ENCODE measurements at regions not wholly inside any gene's neighbourhood (a gene's known extent, or its start where the extent isn't known, plus 50 kb on each side); places are given as distances from the start of the nearest gene placed in this dataset.

GRCh38 chr11:92489826-92490399, 265.3 kb downstream of the FAT3 start:
- Histone ChIP-seq H3K23ac (ENCODE audit: insufficient read length, low read depth, low read length) (no peak overlapping the region), H4K20me1 (ENCODE audit: control insufficient read depth, insufficient read depth, insufficient read length) (no peaks in the 10 kb centered on the region), H3K9me3 (ENCODE audit: control insufficient read depth, low read depth, low read length) (no peaks in the 10 kb centered on the region), H2BK20ac (ENCODE audit: low read depth, low read length, poor library complexity, severe bottlenecking) (no peak overlapping the region), H4K5ac (ENCODE audit: insufficient read length, low read depth, low read length) (no peak overlapping the region), H2AK5ac (ENCODE audit: insufficient read length, low read length) (no peak overlapping the region), H3K18ac (ENCODE audit: insufficient read length, low read depth, low read length) (no peak overlapping the region), H3K27ac (ENCODE audit: insufficient read length, low read depth, low read length) (no peak overlapping the region), H4K8ac (replicated peaks; ENCODE audit: insufficient read length, low read depth, low read length) (no peak overlapping the region), H3K4me2 (ENCODE audit: insufficient read depth, insufficient read length, low read length) (no peak overlapping the region), H3T11ph (ENCODE audit: low read length) (no peak overlapping the region), H3K79me1 (ENCODE audit: insufficient read depth, low read depth, low read length, poor library complexity, severe bottlenecking) (no peaks in the 10 kb centered on the region), H2BK120ac (ENCODE audit: low read depth, low read length, poor library complexity, severe bottlenecking) (no peak overlapping the region), H2BK5ac (ENCODE audit: insufficient read length, low read length) (no peak overlapping the region), H3K4me1 (ENCODE audit: insufficient read depth, low read length) (no peaks in the 10 kb centered on the region; the same call in 1 of the 2 replicates), H3K9ac (ENCODE audit: extremely low read depth, insufficient read length, low read length) (no peak overlapping the region), H4K91ac (ENCODE audit: insufficient read length, low read depth, low read length) (no peak overlapping the region), H2BK12ac (ENCODE audit: insufficient read length, low read depth, low read length) (no peak overlapping the region), H3K23me2 (ENCODE audit: insufficient read length, low read depth, low read length, poor library complexity, severe bottlenecking) (no peaks in the 10 kb centered on the region), H3K14ac (ENCODE audit: insufficient read depth, low read length) (no peak overlapping the region), H3K27me3 (ENCODE audit: insufficient read depth, low read length) (no peaks in the 10 kb centered on the region), H2BK15ac (ENCODE audit: low read depth, low read length) (no peak overlapping the region), H3K79me2 (ENCODE audit: insufficient read depth, low read length) (no peaks in the 10 kb centered on the region; the same call in none of the 2 replicates), H3K56ac (ENCODE audit: insufficient read length, low read depth, low read length) (no peak overlapping the region), H2AFZ (ENCODE audit: low read length) (no peak overlapping the region), H3K4ac (ENCODE audit: low read depth, low read length) (no peak overlapping the region)
- TF ChIP-seq CTCF (conservative IDR thresholded peaks at IDR 0.05), result no peak
- no peaks in the 10 kb centered on the region for H3K27me3 Mint-ChIP-seq (ENCODE audit: low read depth)
- peaks cover 22 to 24% of the 10 kb centered on the region in 2 experiments for H3K4me1 Mint-ChIP-seq
- no peaks in the 10 kb centered on the region; a peak in 1 of 7 replicates for H3K36me3 Mint-ChIP-seq (ENCODE audit: insufficient read depth in 1 of 3, low read depth in 3 of 3)
- no peak overlapping the region for H3K4me3 Mint-ChIP-seq
- H3K27ac Mint-ChIP-seq, result no peak overlapping the region
- no CpG with 5 or more reads among the region's 3 CpGs for WGBS (ENCODE audit: extremely low coverage, insufficient read length, low lambda C conversion rate)
- no peak for DNase-seq
- H3K9me3 Mint-ChIP-seq, result no peaks in the 10 kb centered on the region
